ENCODE measurements at regions not wholly inside any gene's neighbourhood (a gene's known extent, or its start where the extent isn't known, plus 50 kb on each side); places are given as distances from the start of the nearest gene placed in this dataset.
"Not testable (repeated sequence)": the region's sequence is repeated elsewhere in the genome, so short reads cannot be mapped to it uniquely, and the experiment has no call there.

DNA sequence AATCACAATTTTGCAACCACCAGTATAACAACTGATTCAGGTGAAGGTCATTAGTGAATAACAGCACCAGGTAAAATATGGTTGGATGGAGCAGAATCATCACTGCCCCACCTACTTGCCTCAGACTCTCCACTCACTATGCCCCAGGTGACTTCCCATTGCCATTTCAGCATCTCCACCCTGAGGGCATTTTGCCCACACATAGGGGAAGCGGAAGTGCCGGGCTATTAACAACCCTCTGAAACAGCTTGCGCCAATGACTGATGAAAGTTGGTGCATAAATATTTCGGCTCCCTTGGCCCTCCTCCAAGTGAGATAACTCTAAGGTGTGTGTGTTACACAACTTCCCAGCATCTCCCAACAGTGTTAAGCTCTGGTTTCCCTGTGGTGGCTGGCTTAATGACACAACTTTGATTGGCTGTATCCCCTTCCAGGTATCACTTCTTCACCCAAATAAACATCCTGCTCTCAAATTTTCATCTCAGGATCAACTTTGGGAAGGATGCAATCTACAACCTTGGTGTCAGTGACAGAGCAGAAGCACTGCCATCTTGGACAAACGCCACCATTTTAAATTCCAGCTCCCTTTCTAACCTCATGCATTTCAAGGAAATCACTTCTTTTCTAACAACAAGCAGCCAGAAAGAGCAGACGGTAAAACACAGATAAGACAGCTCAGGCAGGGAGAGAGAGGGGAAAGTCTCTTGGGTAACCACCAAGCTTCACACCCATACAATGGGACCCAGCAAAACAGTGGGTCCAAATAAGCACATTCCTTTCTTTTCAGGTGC lies 73.6 kb upstream of the PPP2R5C start:
- Histone ChIP-seq H3K36me3 (no peaks in the 10 kb centered on the region), H3K27ac (no peak overlapping the region), H3K4me3 (no peak overlapping the region), H3K4me1 (no peaks in the 10 kb centered on the region), H3K9me3 (no peaks in the 10 kb centered on the region), H3K27me3 (peaks cover 0 to 27% (median 0%) of the 10 kb centered on the region in 4 donors)
- no peak for TF ChIP-seq POLR2A (IDR thresholded peaks at IDR 0.05)
- TF ChIP-seq, protein P1, sequence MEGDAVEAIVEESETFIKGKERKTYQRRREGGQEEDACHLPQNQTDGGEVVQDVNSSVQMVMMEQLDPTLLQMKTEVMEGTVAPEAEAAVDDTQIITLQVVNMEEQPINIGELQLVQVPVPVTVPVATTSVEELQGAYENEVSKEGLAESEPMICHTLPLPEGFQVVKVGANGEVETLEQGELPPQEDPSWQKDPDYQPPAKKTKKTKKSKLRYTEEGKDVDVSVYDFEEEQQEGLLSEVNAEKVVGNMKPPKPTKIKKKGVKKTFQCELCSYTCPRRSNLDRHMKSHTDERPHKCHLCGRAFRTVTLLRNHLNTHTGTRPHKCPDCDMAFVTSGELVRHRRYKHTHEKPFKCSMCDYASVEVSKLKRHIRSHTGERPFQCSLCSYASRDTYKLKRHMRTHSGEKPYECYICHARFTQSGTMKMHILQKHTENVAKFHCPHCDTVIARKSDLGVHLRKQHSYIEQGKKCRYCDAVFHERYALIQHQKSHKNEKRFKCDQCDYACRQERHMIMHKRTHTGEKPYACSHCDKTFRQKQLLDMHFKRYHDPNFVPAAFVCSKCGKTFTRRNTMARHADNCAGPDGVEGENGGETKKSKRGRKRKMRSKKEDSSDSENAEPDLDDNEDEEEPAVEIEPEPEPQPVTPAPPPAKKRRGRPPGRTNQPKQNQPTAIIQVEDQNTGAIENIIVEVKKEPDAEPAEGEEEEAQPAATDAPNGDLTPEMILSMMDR (IDR thresholded peaks at IDR 0.05): no peak
- WGBS, 2 donors: 59 to 62% methylated on average over 5 to 6 of the region's 6 CpGs
- no peak for DNase-seq
- intact Hi-C loops (cut with DNase I): no loop called here

DNA sequence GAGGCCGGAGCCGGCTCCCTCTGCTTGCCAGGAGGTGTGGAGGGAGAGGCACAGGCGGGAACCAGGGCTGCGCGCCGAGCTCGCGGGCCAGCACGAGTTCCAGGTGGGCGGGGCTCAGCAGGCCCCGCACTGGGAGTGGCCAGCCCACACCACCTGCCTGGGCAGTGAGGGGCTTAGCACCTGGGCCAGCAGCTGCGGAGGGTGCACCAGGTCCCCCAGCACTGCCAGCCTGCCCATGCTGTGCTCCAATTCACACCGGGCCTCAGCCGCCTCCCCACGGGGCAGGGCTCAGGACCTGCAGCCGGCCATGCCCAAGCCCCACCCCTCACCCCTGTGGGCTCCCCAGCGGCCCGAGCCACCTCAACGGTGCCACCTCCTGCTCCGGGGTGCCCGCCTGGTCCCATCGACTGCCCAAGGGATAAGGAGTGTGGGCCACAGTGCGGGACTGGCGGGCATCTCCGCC lies 72.4 kb upstream of the PPP2R5C start:
- H3K9me3 ChIP-seq: no peaks in the 10 kb centered on the region
- H3K36me3 ChIP-seq: no peaks in the 10 kb centered on the region
- H3K27ac ChIP-seq: no peak overlapping the region
- no peak for DNase-seq
- TF ChIP-seq POLR2A (IDR thresholded peaks at IDR 0.05): no peak
- TF ChIP-seq, protein P1 (IDR thresholded peaks at IDR 0.05): no peak
- H3K27me3 ChIP-seq: peaks cover 0 to 27% (median 0%) of the 10 kb centered on the region in 4 donors
- intact Hi-C loops (cut with DNase I): no loop called here
- no peak overlapping the region for H3K4me3 ChIP-seq
- H3K4me1 ChIP-seq: no peaks in the 10 kb centered on the region
- 60% methylated on average over 1 of the region's 25 CpGs; no CpG with 5 or more reads in 1 of the 2 donors for WGBS, 2 donors

DNA sequence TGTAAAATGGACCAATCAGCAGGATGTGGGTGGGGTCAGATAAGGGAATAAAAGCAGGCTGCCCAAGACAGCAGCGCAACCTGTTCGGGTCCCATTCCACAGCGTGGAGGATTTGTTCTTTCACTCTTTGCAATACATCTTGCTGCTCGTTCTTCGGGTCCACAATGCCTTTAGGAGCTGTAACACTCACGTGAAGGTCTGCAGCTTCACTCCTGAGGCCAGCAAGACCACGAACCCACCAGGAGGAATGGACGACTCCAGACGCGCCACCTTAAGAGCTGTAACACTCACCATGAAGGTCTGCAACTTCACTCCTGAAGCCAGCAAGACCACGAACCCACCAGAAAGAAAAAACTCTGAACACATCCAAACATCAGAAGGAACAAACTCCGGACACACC lies 71.5 kb upstream of the PPP2R5C start:
- H3K9me3 ChIP-seq; DNase-seq; H3K27ac ChIP-seq; intact Hi-C loops (cut with DNase I); H3K4me3 ChIP-seq; H3K36me3 ChIP-seq; H3K4me1 ChIP-seq: not testable (repeated sequence)
- 89 to 90% methylated on average over 10 of the region's 12 CpGs for WGBS, 2 donors
- H3K27me3 ChIP-seq: peaks cover 0 to 25% (median 0%) of the 10 kb centered on the region in 4 donors

- Histone ChIP-seq H3K4me3 (no peak overlapping the region), H3K36me3 (no peaks in the 10 kb centered on the region), H3K27ac (no peak overlapping the region), H3K27me3 (peaks cover 0 to 30% (median 0%) of the 10 kb centered on the region in 4 donors), H3K9me3 (peaks cover 0 to 10% (median 0%) of the 10 kb centered on the region in 3 donors), H3K4me1 (no peaks in the 10 kb centered on the region)
- DNase-seq: no peak
- WGBS, 2 donors: 15 to 46% methylated on average over 1 of the region's 1 CpG
- intact Hi-C loops (cut with DNase I): no loop called here
- no peak for TF ChIP-seq POLR2A (IDR thresholded peaks at IDR 0.05)
- TF ChIP-seq, protein P1 (IDR thresholded peaks at IDR 0.05): no peak
Observed at GRCh38 chr14:101695659-101696058, 65.8 kb upstream of the PPP2R5C start.

GRCh38 chr14:101704140-101704539 lies 57.4 kb upstream of the PPP2R5C start:
- intact Hi-C loops (cut with DNase I): no loop called here
- no peak overlapping the region for H3K4me3 ChIP-seq
- no peak overlapping the region for H3K27ac ChIP-seq
- peaks cover 0 to 13% (median 0%) of the 10 kb centered on the region in 4 donors for H3K27me3 ChIP-seq
- no peak for TF ChIP-seq POLR2A (IDR thresholded peaks at IDR 0.05)
- TF ChIP-seq, protein P1 (IDR thresholded peaks at IDR 0.05): no peak
- no peaks in the 10 kb centered on the region for H3K36me3 ChIP-seq
- peaks cover 17 to 31% (median 19%) of the 10 kb centered on the region in 3 donors for H3K4me1 ChIP-seq
- WGBS, 2 donors: 55 to 64% methylated on average over 3 of the region's 3 CpGs
- DNase-seq: no peak
- no peaks in the 10 kb centered on the region for H3K9me3 ChIP-seq

Measured in esophagus squamous epithelium (tissue), 5 donors.